ENCODE measurements at regions not wholly inside any gene's neighbourhood (a gene's known extent, or its start where the extent isn't known, plus 50 kb on each side); places are given as distances from the start of the nearest gene placed in this dataset.

DNA sequence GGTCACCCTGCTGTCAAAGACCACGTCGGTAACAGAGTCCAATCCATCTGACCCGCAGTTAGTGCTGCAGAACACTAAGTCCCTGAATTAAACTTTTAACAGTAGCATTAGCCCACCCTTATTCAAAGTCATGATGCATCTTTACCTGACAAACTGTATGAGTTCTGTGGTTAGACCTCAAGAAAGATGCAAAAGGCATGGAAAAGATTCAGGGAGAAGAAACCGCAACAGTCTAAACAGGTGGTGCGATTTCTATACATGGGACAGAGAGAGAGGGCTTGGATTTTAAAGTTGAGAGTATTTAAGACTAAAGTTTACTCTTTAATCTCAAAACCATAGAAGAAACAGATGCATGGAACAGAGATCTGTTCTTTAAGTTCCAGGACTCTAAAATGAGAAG is 103.3 kb upstream of the NFE2L3 start:
- intact Hi-C loops (cut with micrococcal nuclease; ENCODE audit: unreplicated experiment) = no loop called here
- no peaks in the 10 kb centered on the region for H3K79me2 ChIP-seq (ENCODE audit: insufficient read depth, low read depth, low read length)
- no peak for DNase-seq (ENCODE audit: low spot score)
- no peak overlapping the region for H2AFZ ChIP-seq (ENCODE audit: low read length)
- no peaks in the 10 kb centered on the region for H4K20me1 ChIP-seq (ENCODE audit: insufficient read depth, low read length)
- H3K9me3 ChIP-seq (ENCODE audit: low read length) = no peaks in the 10 kb centered on the region
- no peaks in the 10 kb centered on the region for H3K4me1 ChIP-seq (ENCODE audit: insufficient read depth, low read length, poor library complexity, severe bottlenecking)
- POLR2A ChIA-PET = no interaction called here
- no TSS peak for BruUV-seq (replicated peaks)
- TF ChIP-seq, protein P1, sequence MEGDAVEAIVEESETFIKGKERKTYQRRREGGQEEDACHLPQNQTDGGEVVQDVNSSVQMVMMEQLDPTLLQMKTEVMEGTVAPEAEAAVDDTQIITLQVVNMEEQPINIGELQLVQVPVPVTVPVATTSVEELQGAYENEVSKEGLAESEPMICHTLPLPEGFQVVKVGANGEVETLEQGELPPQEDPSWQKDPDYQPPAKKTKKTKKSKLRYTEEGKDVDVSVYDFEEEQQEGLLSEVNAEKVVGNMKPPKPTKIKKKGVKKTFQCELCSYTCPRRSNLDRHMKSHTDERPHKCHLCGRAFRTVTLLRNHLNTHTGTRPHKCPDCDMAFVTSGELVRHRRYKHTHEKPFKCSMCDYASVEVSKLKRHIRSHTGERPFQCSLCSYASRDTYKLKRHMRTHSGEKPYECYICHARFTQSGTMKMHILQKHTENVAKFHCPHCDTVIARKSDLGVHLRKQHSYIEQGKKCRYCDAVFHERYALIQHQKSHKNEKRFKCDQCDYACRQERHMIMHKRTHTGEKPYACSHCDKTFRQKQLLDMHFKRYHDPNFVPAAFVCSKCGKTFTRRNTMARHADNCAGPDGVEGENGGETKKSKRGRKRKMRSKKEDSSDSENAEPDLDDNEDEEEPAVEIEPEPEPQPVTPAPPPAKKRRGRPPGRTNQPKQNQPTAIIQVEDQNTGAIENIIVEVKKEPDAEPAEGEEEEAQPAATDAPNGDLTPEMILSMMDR (conservative IDR thresholded peaks at IDR 0.05; ENCODE audit: low read length) = no peak
- no peak for TF ChIP-seq EZH2phosphoT487 (IDR thresholded peaks at IDR 0.05; ENCODE audit: borderline replicate concordance, low read depth, low read length)
- H3K4me3 ChIP-seq (ENCODE audit: low read depth, low read length, poor library complexity, severe bottlenecking) = no peak overlapping the region
- H3K4me2 ChIP-seq (ENCODE audit: low read length) = no peak overlapping the region
- CTCF ChIA-PET (ENCODE audit: unreplicated experiment) = no interaction called here
- no peak overlapping the region for H3K27ac ChIP-seq (ENCODE audit: low read depth, low read length, poor library complexity, severe bottlenecking)
- H3K36me3 ChIP-seq (ENCODE audit: insufficient read depth, low read length) = no peaks in the 10 kb centered on the region
- H3K9me2 ChIP-seq (ENCODE audit: insufficient read depth, low read length) = no peaks in the 10 kb centered on the region

DNA sequence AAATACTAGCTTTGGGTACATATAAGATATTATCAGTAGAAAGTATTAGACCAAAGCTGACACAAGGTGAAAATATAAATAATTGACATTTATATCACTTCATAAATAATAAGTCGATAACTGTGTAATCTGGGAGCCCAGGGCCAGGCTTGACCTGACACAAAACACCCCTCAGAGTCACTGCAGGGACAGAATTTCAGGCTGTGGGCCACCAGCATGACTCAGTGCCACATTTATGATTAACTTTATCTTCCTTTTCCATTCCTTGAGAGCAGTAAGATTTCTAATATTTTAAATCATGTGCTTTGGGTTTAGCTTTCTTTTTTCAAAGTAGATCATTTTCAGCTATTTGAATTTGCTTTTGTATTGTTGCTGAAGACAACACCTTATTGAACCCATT is 102.9 kb upstream of the NFE2L3 start:
- Histone ChIP-seq H3K79me2 (ENCODE audit: insufficient read depth, low read depth, low read length) (no peaks in the 10 kb centered on the region), H3K4me1 (ENCODE audit: insufficient read depth, low read length, poor library complexity, severe bottlenecking) (no peaks in the 10 kb centered on the region), H3K9me2 (ENCODE audit: insufficient read depth, low read length) (no peaks in the 10 kb centered on the region), H3K9me3 (ENCODE audit: low read length) (no peaks in the 10 kb centered on the region), H3K36me3 (ENCODE audit: insufficient read depth, low read length) (no peaks in the 10 kb centered on the region), H3K4me2 (ENCODE audit: low read length) (no peak overlapping the region), H3K4me3 (ENCODE audit: low read depth, low read length, poor library complexity, severe bottlenecking) (no peak overlapping the region), H2AFZ (ENCODE audit: low read length) (no peak overlapping the region), H3K27ac (ENCODE audit: low read depth, low read length, poor library complexity, severe bottlenecking) (no peak overlapping the region), H4K20me1 (ENCODE audit: insufficient read depth, low read length) (no peaks in the 10 kb centered on the region)
- DNase-seq (ENCODE audit: low spot score) = no peak
- no TSS peak for BruUV-seq (replicated peaks)
- TF ChIP-seq, protein P1 (conservative IDR thresholded peaks at IDR 0.05; ENCODE audit: low read length) = no peak
- no peak for TF ChIP-seq EZH2phosphoT487 (IDR thresholded peaks at IDR 0.05; ENCODE audit: borderline replicate concordance, low read depth, low read length)
- POLR2A ChIA-PET = interaction anchor here (0.6 kb wide), 3 partner anchors 111 to 1603 kb away, joined by 3 to 4 read pairs (median 3); no protein-coding TSS in a partner anchor
- CTCF ChIA-PET (ENCODE audit: unreplicated experiment) = no interaction called here
- intact Hi-C loops (cut with micrococcal nuclease; ENCODE audit: unreplicated experiment) = no loop called here

DNA sequence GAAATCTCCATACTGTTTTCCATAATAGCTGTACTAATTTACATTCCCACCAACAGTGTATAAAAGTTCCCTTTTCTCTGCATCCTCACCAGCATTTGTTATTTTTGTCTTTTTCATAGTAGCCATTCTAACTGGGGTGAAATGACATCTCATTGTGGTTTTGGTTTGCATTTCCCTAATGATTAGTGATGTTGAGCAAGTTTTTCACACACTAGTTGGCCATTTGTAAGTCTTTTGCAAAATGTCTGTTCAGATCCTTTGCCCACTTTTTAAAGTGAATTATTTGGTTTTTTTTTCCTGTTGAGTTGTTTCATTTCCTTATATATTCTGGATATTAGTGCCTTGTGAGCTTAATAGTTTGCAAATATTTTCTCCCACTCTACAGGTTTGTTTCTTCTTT is 101.0 kb upstream of the NFE2L3 start:
- H3K4me1 ChIP-seq (ENCODE audit: insufficient read depth, low read length, poor library complexity, severe bottlenecking) = no peaks in the 10 kb centered on the region
- H3K27ac ChIP-seq (ENCODE audit: low read depth, low read length, poor library complexity, severe bottlenecking) = no peak overlapping the region
- no peaks in the 10 kb centered on the region for H3K79me2 ChIP-seq (ENCODE audit: insufficient read depth, low read depth, low read length)
- no peaks in the 10 kb centered on the region for H3K9me2 ChIP-seq (ENCODE audit: insufficient read depth, low read length)
- no peaks in the 10 kb centered on the region for H3K9me3 ChIP-seq (ENCODE audit: low read length)
- intact Hi-C loops (cut with micrococcal nuclease; ENCODE audit: unreplicated experiment) = no loop called here
- TF ChIP-seq, protein P1 (conservative IDR thresholded peaks at IDR 0.05; ENCODE audit: low read length) = no peak
- TF ChIP-seq EZH2phosphoT487 (IDR thresholded peaks at IDR 0.05; ENCODE audit: borderline replicate concordance, low read depth, low read length) = no peak
- H2AFZ ChIP-seq (ENCODE audit: low read length) = no peak overlapping the region
- no peak overlapping the region for H3K4me3 ChIP-seq (ENCODE audit: low read depth, low read length, poor library complexity, severe bottlenecking)
- POLR2A ChIA-PET = no interaction called here
- H3K36me3 ChIP-seq (ENCODE audit: insufficient read depth, low read length) = no peaks in the 10 kb centered on the region
- no peak for DNase-seq (ENCODE audit: low spot score)
- BruUV-seq (replicated peaks) = no TSS peak
- no peak overlapping the region for H3K4me2 ChIP-seq (ENCODE audit: low read length)
- CTCF ChIA-PET (ENCODE audit: unreplicated experiment) = no interaction called here
- H4K20me1 ChIP-seq (ENCODE audit: insufficient read depth, low read length) = no peaks in the 10 kb centered on the region

Measured in OCI-LY7 (cell line).